LHCN-M2 (cell line): ENCODE measurements at regions not wholly inside any gene's neighbourhood (a gene's known extent, or its start where the extent isn't known, plus 50 kb on each side); places are given as distances from the start of the nearest gene placed in this dataset.
"Not testable (repeated sequence)": the region's sequence is repeated elsewhere in the genome, so short reads cannot be mapped to it uniquely, and the experiment has no call there.

Source experiments
- DNase-seq: peaks from one replicate; pipeline ENCODE4 v3.0.0-alpha.2; 2012; ENCODE audit warnings: low read depth

- peak; percentile 74 for DNase-seq
Observed at GRCh38 chr14:53306911-53307310, 153.8 kb upstream of the DDHD1 start.

- peak; percentile 43 for DNase-seq
Observed at GRCh38 chr14:53306267-53306721, 153.2 kb upstream of the DDHD1 start.

- DNase-seq = peak; percentile 24
Observed at GRCh38 chr14:53304726-53305381, 151.7 kb upstream of the DDHD1 start.

GRCh38 chr14:53295985-53296582, 143.0 kb upstream of the DDHD1 start:
- peak; percentile 38 for DNase-seq

- no peak for DNase-seq
Observed at GRCh38 chr14:53295372-53295771, 142.2 kb upstream of the DDHD1 start.

GRCh38 chr14:53286301-53286700, 133.2 kb upstream of the DDHD1 start:
- no peak for DNase-seq

GRCh38 chr14:53285821-53286220, 132.7 kb upstream of the DDHD1 start:
- peak; percentile 25 for DNase-seq

GRCh38 chr14:53285064-53285463, 131.9 kb upstream of the DDHD1 start:
- no peak for DNase-seq

GRCh38 chr14:53278602-53279506, 125.7 kb upstream of the DDHD1 start:
- peak; percentile 34 for DNase-seq

- peak; percentile 30 for DNase-seq
Observed at GRCh38 chr14:53273671-53274072, 120.5 kb upstream of the DDHD1 start.

GRCh38 chr14:53265025-53265424, 111.9 kb upstream of the DDHD1 start:
- no peak for DNase-seq

- no peak for DNase-seq
Observed at GRCh38 chr14:53260928-53261327, 107.8 kb upstream of the DDHD1 start.

GRCh38 chr14:53260286-53260685, 107.2 kb upstream of the DDHD1 start:
- DNase-seq = no peak

- no peak for DNase-seq
Observed at GRCh38 chr14:53252141-53252540, 99.0 kb upstream of the DDHD1 start.

GRCh38 chr14:53249059-53249458, 95.9 kb upstream of the DDHD1 start:
- no peak for DNase-seq

- no peak for DNase-seq
Observed at GRCh38 chr14:53247596-53248370, 94.7 kb upstream of the DDHD1 start.

GRCh38 chr14:53242898-53243297, 89.8 kb upstream of the DDHD1 start:
- not testable (repeated sequence) for DNase-seq

GRCh38 chr14:53237488-53237887, 84.4 kb upstream of the DDHD1 start:
- DNase-seq = no peak

- no peak for DNase-seq
Observed at GRCh38 chr14:53236708-53237107, 83.6 kb upstream of the DDHD1 start.

GRCh38 chr14:53231171-53231570, 78.0 kb upstream of the DDHD1 start:
- DNase-seq = no peak

- DNase-seq = no peak
Observed at GRCh38 chr14:53228966-53229365, 75.8 kb upstream of the DDHD1 start.
